HG03095 (cell line): ENCODE measurements at regions not wholly inside any gene's neighbourhood (a gene's known extent, or its start where the extent isn't known, plus 50 kb on each side); places are given as distances from the start of the nearest gene placed in this dataset.
"Not testable (repeated sequence)": the region's sequence is repeated elsewhere in the genome, so short reads cannot be mapped to it uniquely, and the experiment has no call there.

ENCODE experiments used
- ATAC-seq: cut with Tn5 transposase; IDR thresholded peaks from one replicate; pipeline ENCODE4 v1.9.1; 2021; ENCODE audit warnings: moderate library complexity; ENCODE audit not compliant: unreplicated experiment

DNA sequence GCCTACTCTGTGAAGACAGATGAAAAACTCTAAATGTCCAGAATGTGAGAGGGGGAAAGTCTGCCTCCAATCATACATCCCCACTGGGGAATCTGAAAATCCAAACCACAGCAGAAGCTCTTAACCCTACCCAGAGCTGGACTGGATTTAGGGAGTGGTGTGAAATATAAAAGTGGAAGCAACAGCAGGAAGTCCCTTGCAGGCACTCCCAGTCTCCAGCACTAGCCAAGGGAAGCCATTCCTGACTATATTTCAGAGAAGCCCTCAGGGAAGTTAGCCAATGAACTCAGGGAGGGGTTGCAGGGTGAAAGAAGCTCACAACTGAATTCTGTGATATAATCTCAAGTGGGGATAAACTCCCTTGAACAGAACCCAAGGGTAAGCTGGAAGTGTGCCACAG lies 51.5 kb downstream of the CRPPA start:
- ATAC-seq, result no peak

DNA sequence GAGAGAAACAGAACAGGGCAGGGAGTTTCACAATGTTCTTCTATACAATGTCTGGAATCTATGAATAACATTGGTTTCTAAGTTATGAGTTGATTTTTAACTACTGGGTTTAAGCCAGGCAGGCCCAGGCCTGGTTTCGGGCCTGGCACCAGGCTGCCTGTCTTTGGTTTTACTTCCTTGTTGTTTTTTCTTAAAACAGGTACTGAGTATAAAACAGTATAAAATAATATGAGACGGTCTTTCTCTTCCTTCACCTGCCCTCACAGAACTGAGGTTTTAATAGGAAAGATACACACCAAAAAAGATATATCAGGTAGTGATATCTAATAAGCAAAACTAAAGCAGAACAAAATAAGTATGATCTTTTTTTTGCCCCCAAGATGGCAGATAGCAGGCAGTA lies 52.0 kb downstream of the CRPPA start:
- ATAC-seq, result not testable (repeated sequence)

DNA sequence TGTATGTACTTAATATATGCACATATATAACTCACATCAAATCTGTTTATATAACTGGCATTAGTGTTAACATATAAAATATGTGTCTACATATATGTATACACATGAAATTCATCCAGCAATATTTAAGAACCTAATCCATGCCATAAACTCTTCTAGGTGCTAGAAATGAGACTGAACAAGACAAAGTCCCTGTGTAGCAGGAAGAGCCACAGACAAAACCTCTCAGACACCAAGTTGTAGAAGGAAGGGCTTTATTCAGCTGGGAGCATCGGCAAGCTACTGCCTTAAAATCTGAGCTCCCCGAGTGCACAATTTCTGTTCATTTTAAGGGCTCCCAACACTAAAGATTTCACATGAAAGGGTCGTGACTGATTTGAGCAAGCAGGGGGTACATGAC lies 52.5 kb downstream of the CRPPA start:
- ATAC-seq, result no peak

DNA sequence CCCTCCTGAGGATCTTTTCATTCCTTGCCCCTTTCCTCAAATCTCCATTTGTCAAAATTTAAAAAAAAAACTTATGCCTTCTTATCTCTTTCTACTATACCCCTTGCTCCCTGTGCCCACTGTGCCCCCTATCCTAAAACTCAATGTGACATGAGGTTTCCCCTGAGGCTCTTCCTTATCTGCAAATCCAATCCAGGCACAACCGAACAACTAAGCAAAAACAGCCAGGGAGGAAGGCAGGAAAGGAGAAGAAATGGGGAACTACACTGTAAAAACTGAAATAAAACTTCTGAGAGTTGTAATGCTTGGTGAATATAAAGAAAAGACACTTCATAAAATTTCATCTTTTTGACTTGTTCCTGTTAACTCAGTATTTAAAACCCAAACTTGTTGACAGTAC lies 54.2 kb downstream of the CRPPA start:
- no peak for ATAC-seq

DNA sequence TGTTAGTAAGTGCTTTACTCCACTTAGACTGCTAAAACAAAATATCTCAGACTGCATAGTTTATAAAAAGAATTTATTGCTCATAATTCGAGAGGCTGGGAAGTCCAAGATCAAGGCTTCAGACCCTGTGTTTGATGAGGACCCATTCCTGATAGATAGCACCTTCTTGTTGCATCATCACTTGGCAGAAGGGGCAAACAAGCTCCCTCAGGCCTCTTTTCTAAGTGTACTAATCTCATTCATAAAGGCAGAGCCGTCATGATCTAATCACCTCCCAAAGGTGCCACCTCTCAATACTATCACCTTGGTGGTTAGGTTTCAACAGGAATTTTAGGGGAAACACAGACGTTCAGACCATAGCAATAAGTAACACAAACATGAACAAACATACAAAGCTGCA lies 55.4 kb downstream of the CRPPA start:
- ATAC-seq, result no peak

DNA sequence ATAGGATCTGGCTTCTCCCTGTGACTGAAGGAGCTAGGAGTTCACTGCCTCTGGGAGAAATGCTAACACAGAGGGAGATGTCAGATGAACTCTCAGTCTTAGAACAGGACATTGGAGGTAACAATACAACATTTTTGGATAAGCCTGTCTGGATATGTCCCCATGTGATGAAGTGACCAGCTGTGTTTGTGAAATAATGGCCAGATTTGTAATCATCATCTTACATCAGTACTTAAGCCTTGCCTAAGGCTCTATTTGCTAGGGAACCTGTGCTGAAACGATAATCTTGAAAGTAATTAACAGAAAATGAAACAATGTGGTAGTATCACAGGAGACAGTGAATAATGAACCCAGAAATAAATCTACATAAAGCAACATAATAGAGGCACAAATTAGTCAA lies 56.2 kb downstream of the CRPPA start:
- no peak for ATAC-seq

DNA sequence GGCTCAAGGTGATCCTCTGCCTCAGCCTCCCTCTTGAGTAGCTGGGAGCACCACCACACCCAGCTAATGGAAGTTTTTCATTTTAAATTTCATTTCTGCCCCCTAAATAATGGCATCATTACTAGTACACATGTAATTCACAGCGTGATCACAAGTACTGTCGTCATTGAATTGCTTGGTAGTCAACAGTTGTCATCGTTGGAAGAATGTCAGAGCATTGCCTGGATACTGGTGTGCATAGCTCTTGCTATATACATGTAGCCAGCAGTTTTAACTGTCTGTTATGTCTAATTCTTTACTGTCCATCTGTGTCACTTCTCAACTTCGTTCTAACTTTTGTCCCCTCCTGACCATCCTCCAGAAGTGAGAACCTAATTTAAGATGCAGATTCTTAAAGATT lies 62.1 kb downstream of the CRPPA start:
- no peak for ATAC-seq

DNA sequence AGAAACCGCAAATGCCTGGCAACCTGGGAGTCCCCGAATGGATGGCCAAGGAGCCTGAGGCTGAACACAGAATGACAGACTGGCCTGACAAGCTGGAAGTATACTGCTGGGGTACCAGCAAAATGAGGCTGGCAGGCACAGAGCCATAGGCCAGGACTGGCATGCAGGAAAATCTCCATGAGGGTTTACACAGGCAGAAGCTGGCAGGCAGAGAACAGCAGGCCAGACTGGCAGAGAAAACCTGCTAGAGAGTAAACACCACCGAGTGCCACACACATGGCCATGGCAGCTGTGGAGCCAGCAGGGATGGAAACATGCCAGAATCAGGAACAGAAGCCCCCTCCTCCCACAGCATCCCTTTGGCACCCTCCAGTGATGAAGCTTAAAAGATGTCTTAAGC lies 63.4 kb downstream of the CRPPA start:
- no peak for ATAC-seq

DNA sequence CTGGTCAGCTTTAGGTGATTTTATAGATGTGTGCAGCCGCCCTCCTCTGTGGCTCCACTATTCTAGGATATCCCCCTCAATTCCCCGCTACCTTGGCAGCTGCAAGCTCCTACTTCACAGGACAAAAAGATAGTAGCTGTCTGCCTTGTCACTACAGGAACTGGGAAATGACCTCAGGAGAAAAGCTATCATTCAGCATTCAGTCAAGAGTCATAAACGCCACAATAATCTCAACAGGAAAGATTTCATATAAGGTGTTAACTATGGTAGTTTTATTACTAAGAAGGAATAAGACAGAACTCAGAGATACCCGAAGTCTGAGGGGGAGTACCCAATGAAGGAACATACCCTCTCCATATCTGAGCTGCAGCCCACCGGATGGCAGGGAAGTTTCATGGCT lies 63.9 kb downstream of the CRPPA start:
- ATAC-seq, result no peak

DNA sequence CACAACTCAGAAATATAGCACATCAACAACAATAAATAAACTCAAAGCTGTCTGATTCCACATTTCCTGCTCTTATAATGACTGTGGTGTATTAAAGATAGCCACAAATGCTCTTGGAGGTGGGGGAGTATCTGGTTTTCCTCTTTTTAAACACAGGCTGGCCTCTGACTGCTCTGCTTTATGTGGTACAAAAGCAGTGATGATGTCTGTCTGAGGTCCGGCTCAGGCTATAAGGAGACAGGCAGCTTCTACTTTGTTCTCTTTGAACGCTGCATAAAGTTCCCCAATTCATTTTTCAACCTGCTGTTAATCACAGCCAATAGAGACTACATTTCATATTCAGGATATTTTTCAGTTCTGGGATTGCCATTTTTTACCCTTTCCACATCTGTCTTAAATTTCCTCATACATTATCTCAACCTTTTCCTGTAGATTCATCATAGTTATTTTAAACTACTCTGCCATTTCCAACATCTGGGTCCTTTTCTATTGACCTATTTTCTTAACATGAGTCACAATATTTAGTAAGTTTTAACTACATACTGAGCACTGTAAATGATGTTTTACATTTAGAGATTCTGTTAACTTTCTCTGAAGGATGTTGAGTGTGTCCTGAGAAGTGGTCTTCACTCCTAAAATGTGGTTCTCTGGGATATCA lies 64.9 kb downstream of the CRPPA start:
- no peak for ATAC-seq

DNA sequence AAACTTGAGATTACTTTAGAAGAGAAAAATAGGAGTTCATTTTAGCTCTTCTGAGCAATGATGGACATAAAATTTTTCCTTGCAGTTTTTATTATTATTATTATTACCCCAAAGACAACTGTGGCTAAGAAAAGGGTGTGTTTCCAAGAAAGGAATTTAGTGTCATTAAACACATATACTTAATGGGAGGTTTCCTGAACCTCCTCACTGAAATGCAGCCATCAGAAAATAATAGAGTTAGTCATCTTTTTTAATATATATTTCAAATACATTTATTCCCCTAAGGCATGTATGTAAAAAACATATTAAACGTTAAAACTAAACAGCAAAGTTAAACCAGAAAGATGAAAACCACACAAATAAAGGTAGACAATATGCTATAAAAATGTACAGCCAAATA lies 66.8 kb downstream of the CRPPA start:
- no peak for ATAC-seq

DNA sequence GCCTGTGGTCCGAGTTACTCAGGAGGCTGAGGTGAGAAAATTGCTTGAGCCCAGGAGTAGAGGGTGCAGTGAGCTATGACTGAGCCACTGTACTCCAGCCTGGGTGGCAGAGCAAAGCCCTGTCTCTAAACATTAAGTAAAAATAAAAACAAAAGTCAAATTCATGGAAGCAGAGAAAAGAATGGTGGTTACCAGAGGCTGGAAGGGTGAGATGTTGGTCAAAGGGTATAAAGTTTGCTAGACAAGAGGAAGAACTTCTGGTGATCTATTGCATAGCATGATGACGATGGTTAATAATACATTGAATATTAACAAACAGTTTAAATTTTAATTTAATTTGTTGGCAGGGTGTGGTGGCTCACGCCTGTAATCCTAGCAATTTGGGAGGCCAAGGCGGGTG lies 68.1 kb downstream of the CRPPA start:
- ATAC-seq, result no peak

DNA sequence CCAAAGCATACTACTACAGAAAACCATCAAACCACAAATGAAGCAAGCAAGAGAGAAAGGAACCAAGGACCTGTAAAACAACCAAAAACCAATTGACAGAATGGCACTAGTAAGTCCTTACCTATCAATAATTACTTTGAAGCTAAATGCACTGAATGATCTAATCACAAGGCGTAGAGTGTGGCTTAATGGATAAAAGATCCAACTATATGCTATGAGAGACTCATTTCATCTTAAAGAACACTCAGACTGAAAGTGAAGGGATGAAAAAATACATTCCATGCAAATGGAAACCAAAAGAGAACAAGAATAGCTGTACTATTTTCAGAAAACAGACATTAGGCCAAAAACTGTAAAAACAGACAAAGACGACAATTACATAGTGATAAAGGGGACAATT lies 70.7 kb downstream of the CRPPA start:
- ATAC-seq, result no peak

DNA sequence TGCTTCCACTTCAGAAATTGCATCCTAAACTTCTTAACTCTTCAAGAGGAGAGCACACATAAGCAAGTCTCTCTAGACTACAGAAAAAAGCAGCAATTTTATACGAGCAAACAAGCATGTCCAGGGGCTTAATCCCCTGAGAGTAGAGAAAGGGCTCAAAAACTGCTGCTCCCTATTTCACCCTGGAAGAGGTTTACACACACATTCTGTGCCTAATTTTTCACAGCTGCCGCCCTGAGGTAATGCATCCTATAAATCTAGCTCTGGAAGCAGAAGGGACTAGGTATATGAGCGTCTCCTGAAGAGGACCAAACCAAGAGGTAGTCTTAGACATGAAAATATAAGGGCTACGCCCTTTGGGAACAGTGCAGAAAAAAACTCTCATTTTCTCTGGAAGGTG lies 73.1 kb downstream of the CRPPA start:
- ATAC-seq, result no peak

DNA sequence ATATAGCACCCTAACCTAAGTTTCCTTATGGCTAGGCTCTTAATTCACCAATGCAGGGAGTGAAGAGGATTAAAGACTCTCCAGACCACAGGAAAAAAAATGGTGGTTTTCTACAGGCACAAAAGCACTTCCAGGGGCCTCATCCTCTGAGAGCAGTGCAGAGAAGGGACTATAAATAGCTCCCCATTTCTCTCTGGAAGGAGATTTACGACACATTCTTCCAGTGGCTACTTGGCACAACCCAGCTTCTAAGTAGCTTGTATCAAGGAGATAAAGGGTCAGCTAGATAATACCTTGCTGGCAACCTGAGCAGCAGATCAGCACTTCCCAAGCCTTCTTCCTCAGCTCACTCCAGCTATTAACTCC lies 73.5 kb downstream of the CRPPA start:
- no peak for ATAC-seq

DNA sequence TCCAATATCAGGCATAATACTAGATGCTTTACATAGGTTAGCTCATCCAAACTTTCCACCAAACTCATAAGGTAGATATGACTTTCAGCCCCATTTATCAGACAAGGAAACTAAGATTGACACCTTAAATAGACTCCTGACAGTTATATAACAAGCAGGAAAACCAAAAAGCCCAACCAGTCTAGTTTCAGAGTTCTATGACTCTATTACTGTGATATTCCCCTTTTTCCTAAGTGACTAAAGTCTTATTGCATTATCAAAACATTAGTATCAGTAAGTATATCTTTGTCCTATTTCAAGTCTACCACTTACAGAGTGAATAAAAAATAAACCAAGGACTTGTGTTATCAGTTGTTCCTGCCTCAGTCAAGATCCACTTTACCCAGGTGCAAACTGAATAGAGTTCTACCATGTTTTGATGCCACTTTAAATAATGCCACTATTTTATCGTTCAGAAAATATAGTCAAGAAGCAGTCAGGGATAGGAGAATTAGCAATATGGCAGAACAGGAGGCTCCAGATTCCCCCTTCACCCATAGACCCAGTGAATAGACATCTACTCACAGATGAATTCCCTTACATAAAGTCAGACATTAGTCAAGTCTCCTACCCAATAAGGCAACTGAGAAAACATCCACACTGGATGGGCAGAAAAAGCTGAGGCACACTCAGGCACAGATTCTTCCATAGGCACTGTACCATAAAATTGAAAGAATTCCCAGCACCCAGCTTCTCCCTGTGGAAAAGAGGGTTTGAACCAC lies 74.1 kb downstream of the CRPPA start:
- no peak for ATAC-seq

DNA sequence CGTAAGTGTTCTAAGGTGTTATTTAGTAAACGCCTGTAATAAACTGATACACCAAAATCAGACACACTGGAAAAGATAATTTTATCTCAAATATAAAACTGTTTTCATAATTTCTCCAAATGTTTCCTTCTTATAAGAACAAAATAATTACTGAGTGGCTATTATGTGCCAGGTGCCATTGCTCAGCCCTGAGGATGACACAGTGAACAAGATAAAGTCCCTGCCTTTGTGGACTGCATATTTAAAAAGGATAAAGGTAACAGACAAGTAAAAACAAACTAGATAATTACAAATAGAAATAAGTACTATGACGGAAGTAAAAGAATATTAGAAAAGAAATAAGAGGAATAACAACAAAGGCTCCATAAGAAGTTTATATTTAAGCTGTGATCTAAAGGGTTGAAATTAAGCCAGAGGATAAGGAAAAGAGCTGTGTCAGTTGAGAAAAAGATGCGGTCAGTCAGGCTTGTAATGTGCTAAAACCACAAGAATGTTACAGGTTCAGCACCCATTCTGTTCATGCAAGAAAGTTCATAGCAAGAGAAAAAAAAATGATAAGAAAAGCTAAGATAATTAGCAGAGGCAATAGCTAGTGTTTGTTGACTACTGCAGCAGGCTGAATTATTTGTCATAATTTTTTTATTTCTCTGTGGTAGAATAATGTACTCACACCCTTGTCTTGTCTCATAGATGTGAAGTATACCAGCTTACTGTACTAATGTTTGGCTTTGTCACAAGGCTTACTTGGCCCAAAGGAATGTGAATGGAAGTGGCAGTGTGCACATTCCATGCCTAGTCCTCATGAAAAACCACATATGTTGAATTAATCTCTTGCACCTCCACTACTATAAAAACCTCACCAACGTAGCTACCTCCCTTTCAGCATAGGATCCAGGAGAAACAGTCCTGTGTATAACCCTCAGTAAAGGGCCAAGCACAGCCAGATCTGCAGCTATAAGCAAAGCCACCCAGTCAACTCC lies 75.1 kb downstream of the CRPPA start:
- peak; percentile 57 for ATAC-seq

DNA sequence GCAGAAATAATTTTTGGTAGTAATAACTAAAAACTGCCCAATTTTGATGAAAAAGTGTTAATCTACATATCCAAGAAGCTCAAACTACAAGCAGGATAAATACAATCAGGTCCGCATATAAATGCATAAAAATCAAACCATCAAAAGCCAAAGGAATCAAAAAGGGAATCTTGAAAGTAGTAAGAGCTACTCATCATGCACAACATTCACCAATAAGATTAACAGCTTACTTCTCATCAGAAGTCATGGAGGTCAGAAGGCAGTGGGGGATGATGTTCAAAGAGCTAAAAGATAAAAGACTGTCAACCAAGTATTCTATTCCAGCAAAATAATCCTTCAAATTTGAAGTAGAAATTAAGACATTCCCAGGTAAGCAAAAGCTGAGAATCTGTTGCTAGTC lies 76.4 kb downstream of the CRPPA start:
- ATAC-seq, result no peak

DNA sequence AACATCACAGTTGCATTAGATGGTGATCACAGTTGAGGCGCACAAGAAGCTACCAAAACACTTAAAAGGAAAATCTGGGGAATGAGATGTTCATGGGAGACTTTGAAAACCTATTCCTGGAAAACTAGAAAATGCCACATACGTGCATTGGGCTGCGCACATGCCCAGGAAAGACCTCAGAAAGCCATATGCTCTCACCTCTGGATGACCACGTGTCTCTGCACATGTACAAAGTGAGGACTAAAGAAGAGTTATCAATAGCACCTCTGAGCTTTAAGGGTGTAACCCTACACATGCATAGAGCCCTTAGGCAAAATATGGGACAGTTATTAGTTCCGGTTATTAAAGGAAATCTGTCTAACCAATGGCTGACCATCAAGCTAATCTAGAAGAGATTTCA lies 77.7 kb downstream of the CRPPA start:
- no peak for ATAC-seq

DNA sequence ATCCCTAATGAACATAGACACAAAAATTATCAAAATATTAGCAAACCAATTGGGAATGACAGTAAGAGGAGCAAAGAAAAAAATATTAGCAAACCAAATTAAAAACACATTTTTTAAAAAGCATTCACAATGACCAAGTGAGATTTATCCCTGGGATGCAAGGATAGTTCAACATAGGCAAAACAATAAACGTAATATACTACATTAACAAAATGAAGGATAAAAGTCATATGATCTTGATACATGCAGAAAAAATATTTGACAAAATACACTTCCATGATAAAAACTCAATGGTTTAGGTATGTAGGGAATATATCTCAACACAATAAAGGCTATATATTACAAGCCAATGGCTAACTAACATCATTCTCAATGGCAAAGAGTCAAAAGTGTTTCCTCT lies 83.3 kb downstream of the CRPPA start:
- no peak for ATAC-seq

DNA sequence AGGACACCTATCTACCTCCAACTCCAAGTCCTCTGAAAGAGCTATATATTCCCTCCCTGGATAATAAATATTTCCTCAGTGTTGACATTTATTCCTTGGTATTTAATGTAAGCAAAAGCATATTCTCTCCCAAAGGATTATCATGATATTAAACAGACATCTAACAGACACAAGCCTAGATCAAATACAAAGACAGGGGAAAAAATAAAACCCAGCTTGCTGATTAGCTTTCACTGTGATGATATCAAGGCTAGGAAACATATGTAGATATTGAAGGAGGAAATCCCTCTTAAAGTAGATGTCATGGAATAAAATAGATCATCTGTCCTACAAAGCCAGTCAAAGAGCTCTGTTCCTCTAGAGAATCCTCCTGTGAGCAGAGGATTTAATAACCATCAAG lies 95.2 kb downstream of the CRPPA start:
- no peak for ATAC-seq

DNA sequence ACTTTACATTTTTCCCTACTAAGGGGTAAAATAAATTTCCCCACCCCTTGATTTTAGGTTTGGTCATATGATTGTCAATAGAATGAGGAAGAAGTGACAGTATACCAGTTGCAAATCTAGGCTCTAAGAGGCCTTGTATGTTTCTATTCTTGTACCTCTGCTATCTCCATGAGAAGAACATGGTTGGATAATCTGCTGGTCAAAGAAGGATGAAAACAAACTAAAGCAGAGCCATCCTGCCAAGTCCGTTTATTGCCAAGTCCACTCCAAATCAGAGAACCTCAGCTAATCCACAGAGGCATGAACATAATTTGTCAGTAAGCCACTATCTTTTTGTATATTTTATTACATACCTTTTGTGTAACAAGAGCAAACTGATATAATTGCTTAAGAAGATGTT lies 98.0 kb downstream of the CRPPA start:
- ATAC-seq, result no peak
